ENCODE measurements at regions not wholly inside any gene's neighbourhood (a gene's known extent, or its start where the extent isn't known, plus 50 kb on each side); places are given as distances from the start of the nearest gene placed in this dataset.

GRCh38 chr2:18841248-18842150, 252.1 kb upstream of the NT5C1B start:
- no peak for TF ChIP-seq CTCF (conservative IDR thresholded peaks at IDR 0.05)
- TF ChIP-seq ZFX (IDR thresholded peaks at IDR 0.05): no peak
